Fibroblast of skin of back (primary cell): ENCODE measurements at regions not wholly inside any gene's neighbourhood (a gene's known extent, or its start where the extent isn't known, plus 50 kb on each side); places are given as distances from the start of the nearest gene placed in this dataset.
A peak's percentile ranks its signal among the peaks of the same experiment; 100 is the strongest.

Source experiments
- DNase-seq: peaks from one replicate; pipeline ENCODE4 v3.0.0-alpha.2; 2013

DNA sequence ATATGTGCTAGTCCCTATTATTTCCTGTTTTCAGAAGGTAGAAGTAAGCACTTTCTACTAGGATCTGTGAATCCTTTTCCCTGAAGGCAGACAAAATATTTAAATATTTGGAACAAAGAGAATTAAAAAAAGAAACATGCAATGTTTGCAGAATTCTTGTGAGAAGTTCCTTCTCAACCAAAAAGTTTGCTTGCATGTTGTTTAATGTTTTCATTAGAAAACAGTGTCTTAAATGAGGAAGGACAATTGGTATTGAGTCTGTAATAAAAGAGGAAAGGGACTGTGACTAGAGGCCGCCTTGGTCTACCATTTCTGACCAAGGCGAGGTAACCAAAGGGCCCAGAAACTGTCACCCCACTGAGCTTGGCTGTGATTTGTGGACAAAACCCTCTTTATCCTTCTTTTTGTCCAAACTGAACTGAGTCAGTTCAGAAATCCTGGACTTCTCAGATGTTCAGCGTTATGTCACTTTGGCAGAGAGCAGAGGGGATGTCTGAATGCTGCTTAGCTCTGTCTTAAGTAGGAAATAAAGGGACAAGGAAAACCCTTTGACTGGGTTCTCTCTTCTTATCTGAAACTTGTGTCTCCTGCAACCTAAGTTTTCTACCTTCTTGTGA is 129.8 kb upstream of the CPM start:
- no peak for DNase-seq

DNA sequence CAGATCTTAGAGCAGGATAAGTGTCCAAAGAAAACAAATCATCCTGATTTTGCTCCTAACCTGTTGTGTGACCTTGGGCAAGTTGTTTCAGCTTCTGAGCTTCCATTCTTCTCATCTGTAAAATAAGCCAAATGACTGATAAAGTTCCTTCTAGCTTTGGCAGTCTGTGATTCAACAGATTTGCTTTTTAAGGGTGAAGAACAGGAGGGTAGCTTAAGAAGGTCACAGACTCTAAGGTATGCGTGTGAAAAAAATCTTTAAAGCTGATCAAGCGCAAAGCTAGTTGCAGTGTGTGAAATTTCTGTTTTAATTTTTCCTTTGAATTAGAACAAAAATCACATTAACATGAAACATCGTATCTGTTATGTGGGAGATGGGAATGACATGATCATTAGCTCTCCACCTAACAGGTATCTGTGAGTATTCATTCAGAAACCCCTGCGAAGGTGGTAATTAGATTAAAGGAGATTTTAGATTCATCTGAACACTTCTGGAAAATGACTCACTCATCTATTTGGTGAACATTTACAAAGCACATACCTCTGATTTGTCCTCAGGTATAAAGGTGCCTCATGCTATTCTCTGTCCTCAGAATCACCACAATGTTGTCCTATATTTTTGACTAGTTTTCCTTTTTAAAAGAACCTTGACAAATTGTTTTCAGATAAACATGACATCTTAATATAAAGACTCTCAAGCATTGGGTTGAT is 131.9 kb upstream of the CPM start:
- no peak for DNase-seq

DNA sequence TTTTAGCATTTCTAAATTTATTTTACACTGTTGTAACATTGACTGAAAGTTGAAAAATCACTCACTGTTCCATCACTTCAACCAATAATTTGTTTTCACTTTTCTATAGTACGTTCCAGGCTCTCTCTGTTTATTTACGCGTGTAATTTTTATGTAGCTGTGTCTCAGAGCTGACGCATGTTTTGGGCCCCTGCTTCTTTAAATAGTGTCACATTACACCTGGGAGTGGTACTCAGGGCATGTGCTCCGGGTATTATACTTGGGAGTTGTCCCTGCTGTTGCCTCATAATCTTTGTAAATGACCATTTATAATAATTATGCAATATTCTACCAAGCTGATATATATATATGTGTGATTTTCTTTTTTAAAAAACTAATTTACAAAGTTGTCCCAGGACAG is 132.8 kb upstream of the CPM start:
- no peak for DNase-seq

DNA sequence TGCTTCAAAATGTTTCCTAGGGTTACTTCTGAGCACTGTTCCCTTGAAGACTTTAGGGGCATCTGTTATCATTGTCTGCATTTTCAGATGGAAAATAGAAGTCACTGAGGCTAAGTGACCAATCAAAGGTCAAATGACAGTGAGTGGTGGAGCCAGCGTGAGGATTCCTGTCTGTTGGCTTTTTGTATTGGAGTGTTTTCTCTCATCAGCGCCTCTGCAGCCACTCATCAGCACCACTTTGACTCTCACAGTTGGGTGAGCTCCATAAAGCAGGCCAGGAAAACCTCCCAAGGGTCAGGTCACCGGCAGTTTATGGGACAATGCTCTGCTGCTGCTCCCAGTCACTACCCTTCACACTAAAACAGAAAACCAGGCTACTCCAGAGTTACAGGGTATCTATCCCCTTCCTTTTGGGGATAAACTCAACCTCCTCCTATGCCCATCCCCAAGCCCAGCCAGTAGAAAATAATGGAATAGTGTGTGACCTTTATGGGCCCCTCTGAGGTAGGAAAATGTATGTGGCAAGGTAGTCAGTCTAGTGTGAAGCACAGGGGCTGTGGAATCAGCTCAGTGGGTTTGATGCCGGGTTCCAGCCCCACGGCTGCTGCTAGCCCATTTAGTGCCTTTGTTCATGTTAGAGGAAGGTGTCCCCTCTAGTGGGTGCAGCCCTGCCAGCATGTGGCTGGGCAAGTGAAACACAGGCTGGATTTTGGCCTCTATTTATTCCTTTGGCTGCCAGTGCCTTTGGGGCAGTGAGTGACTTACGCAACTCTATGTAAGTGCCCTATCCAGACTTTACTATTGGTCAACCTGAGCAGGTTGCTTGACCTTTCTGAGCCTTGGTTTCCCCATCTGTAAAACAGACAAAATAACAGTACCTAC is 133.8 kb upstream of the CPM start:
- DNase-seq: no peak

DNA sequence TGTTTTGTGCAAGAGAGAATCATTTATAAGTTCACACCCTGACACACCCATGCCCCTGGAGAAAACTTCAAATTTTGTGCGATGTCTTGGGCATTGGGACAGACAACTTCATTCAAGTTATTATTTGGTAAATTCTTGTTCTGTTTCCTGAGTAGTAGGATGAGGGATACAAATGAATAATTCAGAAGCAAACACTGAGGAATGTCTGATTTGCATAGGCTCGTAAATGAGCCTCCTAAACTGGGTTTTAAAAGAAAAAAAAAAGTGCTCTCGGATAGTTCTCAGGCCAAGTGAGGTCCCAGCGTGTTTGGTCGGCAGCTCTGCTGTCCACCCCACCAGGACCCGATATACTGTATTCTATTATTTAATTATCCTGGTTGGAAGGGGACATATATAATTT is 134.7 kb upstream of the CPM start:
- no peak for DNase-seq

DNA sequence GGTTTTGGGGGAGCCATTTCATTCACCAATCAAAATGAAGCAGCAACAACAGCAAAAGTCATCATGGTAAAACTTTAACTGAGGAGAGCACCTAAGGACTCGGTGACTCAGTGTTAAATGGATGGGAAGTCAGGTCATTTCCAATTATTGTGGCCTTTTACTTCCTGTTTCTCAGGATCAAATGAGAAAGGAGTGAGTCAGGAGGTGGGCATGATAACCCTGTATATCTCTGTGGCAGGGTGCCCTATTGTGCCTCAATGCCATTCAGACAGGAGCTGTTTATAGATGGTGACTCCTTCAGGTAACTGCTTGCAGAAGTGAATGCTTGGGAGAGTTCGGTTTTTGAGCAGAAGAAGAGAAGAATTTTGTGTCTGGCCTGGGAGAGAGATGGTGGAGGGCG is 135.5 kb upstream of the CPM start:
- peak; percentile 33 for DNase-seq

DNA sequence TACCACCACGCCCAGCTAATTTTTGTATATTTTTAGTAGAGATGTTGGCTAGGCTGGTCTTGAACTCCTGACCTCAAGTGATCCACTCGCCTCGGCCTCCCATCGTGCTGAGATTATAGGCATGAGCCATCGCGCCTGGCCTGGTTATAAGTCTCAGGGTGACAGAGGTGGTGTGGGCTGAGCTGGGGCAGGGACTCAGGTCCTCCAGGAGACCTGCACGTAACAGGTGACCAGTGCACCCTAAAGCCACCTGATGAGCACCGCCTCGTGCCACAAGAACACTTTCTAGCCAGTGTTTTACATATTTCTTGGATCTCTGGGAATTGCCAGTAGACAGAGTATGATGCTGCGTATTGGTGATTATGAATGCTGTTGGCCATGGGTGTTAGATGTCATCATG is 136.5 kb upstream of the CPM start:
- no peak for DNase-seq

DNA sequence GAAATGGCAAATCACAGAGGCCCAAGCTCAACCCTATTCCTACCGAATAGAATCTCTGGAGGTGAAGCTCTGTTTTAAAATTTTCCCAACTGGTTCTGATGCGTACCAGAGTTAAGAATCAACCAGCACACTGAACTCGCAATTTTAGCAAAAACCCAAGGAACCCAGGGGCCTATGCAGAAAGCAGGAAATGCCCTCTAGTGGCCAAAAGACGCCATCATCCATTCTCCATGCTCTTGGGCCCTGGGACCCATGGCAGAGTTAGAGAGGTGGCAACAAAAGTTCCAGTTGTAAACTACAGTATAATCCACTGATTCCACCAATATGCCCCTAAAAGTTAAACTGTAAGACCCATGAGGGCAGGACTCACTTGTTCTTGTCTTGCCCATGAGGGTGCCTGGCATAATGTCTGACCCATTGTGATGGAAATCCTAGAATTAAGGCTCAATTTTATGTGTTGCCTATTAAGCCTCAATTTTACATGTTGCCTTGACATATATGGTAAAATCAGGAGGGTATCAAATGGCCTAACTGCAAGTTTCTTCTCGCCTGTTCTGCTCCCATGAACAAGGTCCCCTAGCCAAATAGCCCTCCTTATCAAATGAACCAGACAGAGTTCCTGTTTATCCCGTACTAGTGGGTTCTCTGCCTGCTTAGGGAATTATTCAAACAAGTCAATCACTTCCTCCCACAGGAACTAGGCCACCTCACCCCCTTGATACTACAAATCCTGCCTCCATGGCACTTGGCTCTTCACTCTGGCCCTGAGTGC is 137.5 kb upstream of the CPM start:
- DNase-seq: peak; percentile 65

DNA sequence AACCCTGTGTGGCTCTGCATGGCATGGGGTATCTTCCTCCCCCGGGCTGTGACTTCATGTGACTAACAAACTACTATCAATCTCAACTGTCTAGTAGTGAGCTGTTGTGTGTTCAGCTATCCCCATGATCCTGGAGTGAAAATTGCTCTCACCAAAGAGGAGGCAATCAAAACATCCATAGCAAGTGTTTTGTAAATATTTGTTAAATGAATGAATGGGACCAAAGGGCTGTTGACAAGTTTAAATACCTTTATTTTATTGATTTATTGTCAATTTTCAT is 138.1 kb upstream of the CPM start:
- DNase-seq: no peak

DNA sequence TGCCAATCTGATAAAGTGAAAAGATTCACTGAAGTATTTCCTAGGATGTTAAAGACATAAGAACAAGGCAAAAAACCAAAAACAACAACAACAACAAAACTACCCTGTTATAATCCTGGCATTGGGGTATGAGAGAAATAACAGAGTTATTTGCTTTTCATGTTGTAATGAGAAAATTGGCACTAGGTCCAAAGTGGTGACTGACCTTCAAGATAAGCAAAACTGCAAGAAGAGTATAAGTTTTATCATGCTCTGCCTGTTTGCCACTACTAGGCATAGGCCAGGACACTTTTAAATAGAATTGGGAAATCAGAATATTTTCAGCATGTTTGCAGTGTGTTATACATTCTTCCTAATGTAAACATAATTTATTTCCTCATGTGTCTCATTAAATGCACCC is 140.1 kb upstream of the CPM start:
- no peak for DNase-seq

DNA sequence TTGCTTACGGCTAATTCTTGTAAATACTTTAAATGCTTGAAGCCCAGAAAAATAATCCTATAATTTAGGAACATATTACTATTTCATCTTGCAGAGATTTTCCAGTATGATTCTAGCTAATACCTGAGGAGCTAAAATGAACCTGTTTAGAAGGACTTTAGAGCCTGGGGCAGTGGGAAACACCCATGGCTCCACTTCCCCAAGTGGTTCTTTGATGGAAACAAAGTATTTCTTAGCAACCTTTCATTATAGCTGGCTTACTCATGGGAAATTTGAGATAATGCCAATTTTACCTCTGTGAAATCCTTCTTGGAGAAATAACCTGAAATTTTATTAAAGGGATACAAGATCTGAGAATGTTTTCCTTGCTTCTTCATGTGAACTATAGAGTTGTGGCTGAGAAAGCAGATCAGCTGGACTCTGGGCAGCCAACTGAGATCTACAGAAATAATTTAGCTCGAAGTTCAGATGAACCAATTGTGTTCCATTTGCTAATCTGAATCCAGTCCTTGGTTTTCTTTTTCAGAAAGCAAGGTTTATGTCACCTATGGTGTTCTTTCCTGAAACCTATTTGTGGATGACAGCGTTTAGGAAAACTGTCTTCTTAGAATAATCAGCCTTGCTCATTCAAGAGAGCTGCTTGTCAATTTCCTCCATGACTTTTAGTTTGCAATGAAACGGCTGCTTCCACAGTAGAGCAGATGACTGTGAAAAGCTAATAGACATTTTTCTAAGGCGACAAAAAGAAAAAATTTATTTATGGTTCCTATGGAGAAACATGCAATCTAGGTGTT is 141.8 kb upstream of the CPM start:
- no peak for DNase-seq

DNA sequence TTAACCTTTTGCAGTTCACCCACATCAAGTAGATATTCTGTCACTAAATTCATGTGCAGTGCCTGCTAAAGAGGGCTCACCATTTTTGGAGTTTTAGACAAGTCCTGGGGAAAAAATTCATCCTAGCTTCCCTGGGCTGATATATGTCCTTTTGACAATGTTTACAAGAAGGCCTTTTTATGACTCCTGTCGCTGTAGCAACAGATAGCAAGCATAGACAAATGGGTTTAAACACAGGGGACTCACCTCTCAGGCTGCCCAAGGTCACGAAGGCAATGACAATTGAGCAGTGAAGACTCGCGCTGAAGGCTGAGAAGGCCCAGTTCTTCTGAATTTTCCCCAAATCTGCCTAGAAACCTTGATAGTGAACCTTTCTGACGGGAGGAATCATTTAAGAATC is 150.7 kb upstream of the CPM start:
- DNase-seq: no peak

DNA sequence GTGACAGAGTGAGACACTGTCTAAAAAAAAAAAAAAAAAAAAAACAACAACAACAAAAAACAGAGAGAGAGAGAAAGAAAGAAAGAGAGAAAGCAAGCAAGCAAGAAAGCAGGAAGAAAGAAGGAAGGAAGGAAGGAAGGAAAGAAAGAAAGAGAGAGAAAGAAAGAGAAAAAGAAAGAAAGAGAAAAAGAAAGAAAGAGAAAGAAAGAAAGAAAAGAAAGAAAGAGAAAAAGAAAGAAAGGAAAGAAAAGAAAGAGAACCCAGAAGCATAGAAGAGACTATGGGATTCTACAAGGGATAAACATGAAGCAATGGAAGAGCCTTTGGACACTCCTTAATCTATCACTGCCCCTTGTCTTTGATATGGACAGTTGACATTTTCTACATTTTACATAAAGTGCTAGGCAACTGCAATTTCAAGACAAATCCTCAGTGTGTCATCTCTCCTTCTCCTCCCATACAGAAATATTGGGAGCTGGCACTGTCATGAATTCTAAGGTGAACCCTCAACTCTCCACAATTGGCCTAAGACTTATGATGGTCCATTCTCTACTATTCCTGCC is 151.9 kb upstream of the CPM start:
- no peak for DNase-seq

DNA sequence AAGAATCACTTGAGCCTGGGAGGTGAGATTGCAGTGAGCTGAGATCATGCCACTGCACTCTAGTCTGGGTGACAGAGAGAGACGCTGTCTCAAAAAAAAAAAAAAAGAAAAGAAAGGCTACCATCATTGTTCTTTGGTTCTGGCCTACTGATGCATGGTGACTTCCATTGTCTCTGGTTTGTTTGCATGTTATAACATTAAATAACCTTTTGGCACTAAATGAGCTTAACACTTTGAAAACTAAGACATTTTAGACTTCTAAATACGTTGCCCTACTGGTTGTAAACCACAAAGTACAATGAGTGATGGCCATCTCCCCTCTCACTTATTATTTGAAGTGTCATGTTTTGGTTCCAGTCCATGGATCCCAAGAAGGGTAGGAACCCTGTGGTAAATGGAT is 152.9 kb upstream of the CPM start:
- DNase-seq: no peak

DNA sequence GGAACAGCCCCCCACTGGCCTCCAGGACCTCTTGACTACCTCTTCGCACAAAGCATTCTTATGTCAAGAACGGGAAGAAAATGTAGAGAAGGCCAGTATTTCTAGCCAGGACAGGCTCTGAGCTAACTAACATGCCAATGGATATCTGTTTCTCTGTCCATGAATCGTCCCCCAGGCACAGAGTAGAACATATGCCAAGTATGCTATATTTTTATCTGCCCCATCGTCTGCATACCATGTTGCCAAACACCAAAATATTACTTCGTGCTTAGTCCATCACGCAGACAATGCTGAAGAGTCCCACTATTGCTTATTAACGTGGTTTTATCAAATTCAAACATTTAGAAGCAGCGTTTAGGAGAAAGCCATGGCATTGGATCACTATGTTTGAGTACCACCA is 151.4 kb upstream of the CPSF6 start:
- DNase-seq: no peak

DNA sequence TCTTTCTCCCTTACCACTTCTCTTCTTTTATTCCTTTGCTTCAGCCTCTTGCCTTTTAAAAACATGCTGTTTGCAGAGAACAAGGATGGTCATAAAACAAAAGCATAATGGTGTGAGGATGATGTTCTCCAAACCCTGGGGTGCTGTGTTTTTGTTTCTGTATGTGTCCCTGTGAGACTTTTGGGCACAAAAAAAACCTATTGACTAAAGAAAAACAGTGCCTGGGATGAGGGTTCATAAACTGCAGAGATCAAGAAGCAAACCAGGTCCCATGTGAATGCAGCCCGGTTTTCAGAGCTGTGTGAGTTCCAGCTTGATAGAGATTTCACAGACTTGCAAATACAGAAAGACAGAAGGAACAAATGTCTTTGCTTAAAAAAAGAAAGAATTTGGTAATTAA is 148.6 kb upstream of the CPSF6 start:
- DNase-seq: no peak

DNA sequence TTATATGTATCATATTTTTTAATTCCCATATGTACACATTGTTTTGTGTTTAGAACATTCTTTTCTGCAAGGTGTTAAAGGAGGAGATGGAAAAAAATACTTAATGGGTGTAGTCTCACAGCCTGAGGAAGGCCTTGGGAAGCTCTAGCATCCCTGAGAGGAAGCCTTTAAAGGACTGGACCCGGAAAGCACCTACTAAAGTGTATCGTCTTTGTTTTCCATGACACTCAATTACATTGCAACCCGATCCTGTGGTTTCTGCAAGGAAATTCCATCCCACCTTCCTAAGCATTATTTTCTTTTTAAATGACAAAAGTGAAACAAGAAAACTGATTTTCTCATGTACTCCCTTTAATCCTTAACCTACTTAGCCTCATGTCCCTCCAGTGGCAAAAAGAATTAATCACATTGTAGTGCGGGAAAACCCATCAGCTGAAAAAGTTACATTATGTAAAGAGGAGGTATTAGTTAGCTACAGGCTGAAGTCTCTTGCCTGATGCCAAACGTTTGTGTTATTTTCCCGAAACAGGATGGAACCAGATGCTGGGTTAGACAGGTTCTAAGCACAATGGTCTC is 147.8 kb upstream of the CPSF6 start:
- no peak for DNase-seq

DNA sequence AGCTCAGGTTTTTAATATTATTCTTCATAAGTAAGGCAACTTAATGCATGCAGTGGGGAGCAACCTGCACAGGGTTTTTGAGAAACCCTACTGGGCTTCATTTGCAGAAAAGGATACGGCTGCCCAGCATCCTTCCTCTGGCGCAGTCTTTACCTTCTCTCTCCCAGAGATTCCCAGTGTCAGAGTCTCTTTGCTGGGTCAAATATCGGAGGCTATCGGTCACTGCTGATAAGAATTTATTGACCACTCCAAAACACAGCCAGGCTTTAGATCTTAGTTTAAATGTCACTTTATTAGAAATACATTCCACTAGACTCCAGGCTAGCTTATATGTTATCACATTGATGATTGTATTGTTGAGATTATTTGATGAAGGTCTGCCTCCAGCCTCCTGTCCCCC is 147.2 kb upstream of the CPSF6 start:
- no peak for DNase-seq

DNA sequence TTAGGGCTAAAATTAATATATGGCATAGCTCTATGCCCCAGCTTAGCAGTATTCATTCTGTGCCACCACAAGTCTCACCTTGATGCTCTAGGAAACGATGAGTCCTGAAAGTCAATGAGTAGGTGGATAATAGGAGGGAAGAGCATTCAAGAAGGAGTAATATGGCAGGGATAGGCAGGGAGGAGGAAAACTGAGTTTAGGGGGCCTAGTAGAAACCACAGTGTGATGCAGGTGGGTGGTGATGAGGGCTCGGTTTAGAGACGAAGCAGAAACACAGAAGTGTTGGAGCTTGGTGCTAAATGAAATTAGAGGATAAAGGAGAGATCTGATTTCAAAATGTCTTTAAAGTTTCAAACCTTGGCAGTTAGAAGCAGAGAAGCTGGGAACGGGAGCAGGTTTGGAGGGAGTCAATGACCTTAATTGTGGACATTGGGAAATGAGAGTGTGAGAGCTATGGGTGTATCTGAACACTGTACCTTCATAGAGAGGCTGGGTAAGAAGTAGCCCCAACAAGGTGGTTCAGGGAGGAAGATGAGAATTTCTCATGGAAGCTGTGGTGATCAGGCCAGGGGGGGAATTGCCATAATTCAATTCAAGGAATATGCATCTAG is 144.7 kb upstream of the CPSF6 start:
- no peak for DNase-seq

DNA sequence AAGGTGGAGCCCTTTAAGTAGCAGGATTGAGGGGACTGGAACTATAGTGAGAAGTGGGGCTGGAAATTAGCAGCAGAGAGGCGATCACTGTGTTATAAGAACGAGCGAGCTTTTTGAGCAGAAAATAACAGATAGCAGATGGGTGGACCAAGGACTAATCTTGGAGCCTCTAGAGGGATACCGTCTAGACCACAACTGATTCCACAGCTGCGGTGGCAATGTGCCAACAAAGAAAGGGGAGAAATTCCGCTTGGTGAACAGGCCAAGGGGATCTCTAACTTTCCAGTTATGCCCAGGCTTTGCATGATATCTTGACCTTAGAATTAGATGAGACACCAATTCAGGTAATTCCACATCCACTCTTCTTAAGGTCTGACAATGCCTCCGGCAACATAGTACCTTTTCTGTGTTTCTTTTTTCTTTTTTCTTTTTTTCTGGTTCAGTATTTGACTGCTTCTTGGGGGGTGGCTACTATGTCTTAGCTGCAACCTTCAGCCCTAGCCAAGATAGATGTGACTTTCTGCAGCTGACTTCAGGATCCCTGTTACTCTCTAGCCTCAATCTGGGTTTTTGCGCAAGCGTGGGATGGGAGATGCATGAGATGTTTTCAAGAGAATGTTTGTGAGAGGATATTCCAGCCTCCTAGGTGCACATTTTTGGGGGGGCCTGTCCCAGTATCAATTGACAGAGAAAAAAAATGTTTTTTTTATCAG is 143.4 kb upstream of the CPSF6 start:
- DNase-seq: no peak
